ENCODE measurements at regions not wholly inside any gene's neighbourhood (a gene's known extent, or its start where the extent isn't known, plus 50 kb on each side); places are given as distances from the start of the nearest gene placed in this dataset.

DNA sequence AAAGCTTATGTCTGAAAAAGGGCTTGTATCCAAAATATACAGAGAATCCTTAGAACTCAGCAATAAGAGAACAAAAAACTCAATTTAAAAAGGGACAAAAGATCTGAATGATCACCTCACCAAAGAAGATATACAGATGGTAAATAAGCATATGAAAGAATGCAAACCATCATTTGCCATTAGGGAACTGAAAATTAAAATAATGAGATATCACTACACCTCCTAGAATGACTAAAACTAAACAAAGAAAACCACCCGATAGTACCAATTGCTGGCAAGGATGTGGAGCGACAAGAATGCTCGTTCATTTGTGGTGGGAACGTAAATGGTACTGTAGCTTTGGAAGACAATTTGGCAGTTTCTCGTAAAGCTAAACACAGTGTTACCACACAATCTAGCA lies 66.9 kb upstream of the MPHOSPH6 start:
- intact Hi-C loops (cut with micrococcal nuclease) = no loop called here
- no peak for TF ChIP-seq JUN (IDR thresholded peaks at IDR 0.05; ENCODE audit: borderline replicate concordance, insufficient read depth, insufficient read length, low read depth)
- no peak for TF ChIP-seq EZH2 (IDR thresholded peaks at IDR 0.05; ENCODE audit: borderline replicate concordance, low read depth, low read length, severe bottlenecking)
- no peak for TF ChIP-seq FOS (IDR thresholded peaks at IDR 0.05; ENCODE audit: borderline replicate concordance, insufficient read depth, low read length)
- TF ChIP-seq POLR2AphosphoS5 (IDR thresholded peaks at IDR 0.05; ENCODE audit: insufficient read depth, low read depth, low read length) = no peak
- TF ChIP-seq GATA2 (IDR thresholded peaks at IDR 0.05; ENCODE audit: insufficient read depth, insufficient read length, low read depth, low read length) = no peak
- TF ChIP-seq POLR2A (IDR thresholded peaks at IDR 0.05; ENCODE audit: low read depth, low read length) = no peak
- TF ChIP-seq, protein P1, sequence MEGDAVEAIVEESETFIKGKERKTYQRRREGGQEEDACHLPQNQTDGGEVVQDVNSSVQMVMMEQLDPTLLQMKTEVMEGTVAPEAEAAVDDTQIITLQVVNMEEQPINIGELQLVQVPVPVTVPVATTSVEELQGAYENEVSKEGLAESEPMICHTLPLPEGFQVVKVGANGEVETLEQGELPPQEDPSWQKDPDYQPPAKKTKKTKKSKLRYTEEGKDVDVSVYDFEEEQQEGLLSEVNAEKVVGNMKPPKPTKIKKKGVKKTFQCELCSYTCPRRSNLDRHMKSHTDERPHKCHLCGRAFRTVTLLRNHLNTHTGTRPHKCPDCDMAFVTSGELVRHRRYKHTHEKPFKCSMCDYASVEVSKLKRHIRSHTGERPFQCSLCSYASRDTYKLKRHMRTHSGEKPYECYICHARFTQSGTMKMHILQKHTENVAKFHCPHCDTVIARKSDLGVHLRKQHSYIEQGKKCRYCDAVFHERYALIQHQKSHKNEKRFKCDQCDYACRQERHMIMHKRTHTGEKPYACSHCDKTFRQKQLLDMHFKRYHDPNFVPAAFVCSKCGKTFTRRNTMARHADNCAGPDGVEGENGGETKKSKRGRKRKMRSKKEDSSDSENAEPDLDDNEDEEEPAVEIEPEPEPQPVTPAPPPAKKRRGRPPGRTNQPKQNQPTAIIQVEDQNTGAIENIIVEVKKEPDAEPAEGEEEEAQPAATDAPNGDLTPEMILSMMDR (IDR thresholded peaks at IDR 0.05; ENCODE audit: extremely low read depth in 1 of 2, insufficient read depth in 1 of 2, low read depth in 1 of 2, low read length in 2 of 2) = no peak
- no TSS peak for BruUV-seq (replicated peaks)

More for the DNA sequence above, 66.9 kb upstream of the MPHOSPH6 start:
- DNase-seq (ENCODE audit: low read depth, low spot score) (no peak), FAIRE-seq (no peak)
- H3K36me3 ChIP-seq (ENCODE audit: control insufficient read depth in 2 of 2, extremely low read depth in 1 of 2, insufficient read depth in 2 of 2, low read length in 2 of 2) = no peaks in the 10 kb centered on the region
- H3K27ac ChIP-seq (ENCODE audit: insufficient read depth, low read depth, low read length) = no peak overlapping the region
- no peaks in the 10 kb centered on the region for H3K79me2 ChIP-seq (ENCODE audit: control insufficient read depth, insufficient read depth, low read length)
- H2AFZ ChIP-seq (ENCODE audit: low read depth, low read length) = no peak overlapping the region
- no peaks in the 10 kb centered on the region for H4K20me1 ChIP-seq (replicated peaks; ENCODE audit: control insufficient read depth, extremely low read depth, insufficient read depth, low read length)
- dilution Hi-C loops (cut with MboI; ENCODE audit: extremely low pct_ligation_motif_present, low sequenced_read_pairs) = no loop called here
- H3K4me3 ChIP-seq (replicated peaks in 1 of 3; ENCODE audit: insufficient read depth in 1 of 3, low read depth in 1 of 3, low read length in 3 of 3) = no peak overlapping the region
- no peaks in the 10 kb centered on the region for H3K9me3 ChIP-seq (replicated peaks; ENCODE audit: control insufficient read depth, insufficient read depth, low read length)
- H3K27me3 ChIP-seq (ENCODE audit: control insufficient read depth in 2 of 2, insufficient read depth in 2 of 2, low read length in 2 of 2) = peaks cover 4 to 9% of the 10 kb centered on the region in 2 experiments
- H3K4me1 ChIP-seq (ENCODE audit: control insufficient read depth, extremely low read depth, insufficient read depth, low read length) = no peaks in the 10 kb centered on the region
- H3K9ac ChIP-seq (replicated peaks; ENCODE audit: extremely low read depth, insufficient read depth, low read length) = no peak overlapping the region
- no peaks in the 10 kb centered on the region for H3K9me1 ChIP-seq (replicated peaks; ENCODE audit: control insufficient read depth, extremely low read depth, insufficient read depth, low read length)
- ChIA-PET CTCF (interaction anchor here (0.8 kb wide), 1 partner anchor 11 kb away, joined by 3 read pairs; no protein-coding TSS in a partner anchor), POLR2A (no interaction called here)
- no peak overlapping the region for H3K4me2 ChIP-seq (ENCODE audit: insufficient read depth, low read length)

Measured in endothelial cell of umbilical vein (primary cell).